Uterus (tissue), 3 donors: ENCODE measurements at regions not wholly inside any gene's neighbourhood (a gene's known extent, or its start where the extent isn't known, plus 50 kb on each side); places are given as distances from the start of the nearest gene placed in this dataset.
"Not testable (repeated sequence)": the region's sequence is repeated elsewhere in the genome, so short reads cannot be mapped to it uniquely, and the experiment has no call there.

Experiments used
- DNase-seq, 2 donors: peaks; one replicate each; pipeline ENCODE4 v3.0.0-alpha.2; 2019 to 2020
- H3K27ac ChIP-seq, 2 donors: fragments of 200-600 bp; sonication (generic); 1 replicate in 1 of 2; 2 replicates in 1 of 2; pipeline ENCODE4 v1.5.1; 2016 to 2018
- H3K27me3 ChIP-seq, 2 donors: fragments of 200-600 bp; sonication (generic); one replicate each; pipeline ENCODE4 v1.5.1; 2018 to 2019; ENCODE audit warnings: control low read depth in 1 of 2
- H3K36me3 ChIP-seq, 2 donors: fragments of 200-600 bp; sonication (generic); one replicate each; pipeline ENCODE4 v1.5.1; 2019; ENCODE audit warnings: control low read depth in 1 of 2
- H3K4me1 ChIP-seq, 2 donors: fragments of 200-600 bp; sonication (generic); one replicate each; pipeline ENCODE4 v1.5.1; 2018 to 2019; ENCODE audit warnings: control low read depth in 1 of 2
- H3K4me3 ChIP-seq, 2 donors: fragments of 200-600 bp; sonication (generic); 1 replicate in 1 of 2; 2 replicates in 1 of 2; pipeline ENCODE4 v1.5.1; 2018 to 2019; ENCODE audit warnings: mild to moderate bottlenecking in 1 of 2
- H3K9me3 ChIP-seq, 2 donors: fragments of 200-600 bp; sonication (generic); one replicate each; pipeline ENCODE4 v1.5.1; 2019; ENCODE audit warnings: control low read depth in 1 of 2
- CTCF ChIP-seq, 4 experiments: fragments of 200-600 bp in 2 of 4; fragments of 450-650 bp in 2 of 4; sonication (generic) in 2 of 4; IDR thresholded peaks; one replicate each; pipeline ENCODE4 v1.5.1; 2016 to 2019; ENCODE audit warnings: antibody characterized with exemption in 4 of 4, mild to moderate bottlenecking in 2 of 4, moderate library complexity in 1 of 4
- POLR2A ChIP-seq, 2 donors: fragments of 450-650 bp; IDR thresholded peaks; one replicate each; pipeline ENCODE4 v1.6.1; 2016; ENCODE audit warnings: antibody characterized with exemption in 2 of 2, mild to moderate bottlenecking in 1 of 2, moderate library complexity in 1 of 2
- intact Hi-C: fragments of 100-400 bp; cut with DNase I; formaldehyde crosslinking; loops from one replicate; pipeline ENCODE4 v1.15.1; 2023; ENCODE audit warnings: low total_unique reads
- donor health status: DM: yes; HTN: yes; CAD: no.

DNA sequence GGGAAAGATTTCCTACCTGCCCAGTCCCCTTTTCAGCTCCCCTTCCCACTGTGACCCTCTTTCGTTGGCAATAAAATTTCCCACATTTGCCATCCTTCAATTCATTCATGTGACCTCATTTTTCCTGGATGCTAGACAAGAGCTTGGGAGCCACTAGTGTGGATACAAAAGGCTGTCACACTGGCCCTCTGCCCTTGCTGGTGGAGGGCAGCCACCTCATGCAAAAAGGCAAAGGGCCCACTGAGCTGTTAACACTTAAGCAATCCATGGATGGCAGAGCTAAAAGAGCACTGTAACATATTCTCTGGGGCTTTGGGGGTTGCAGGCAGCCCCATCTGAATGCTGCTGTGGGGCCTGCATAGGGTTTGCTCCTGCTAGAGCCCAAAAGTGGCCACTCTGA is 315.1 kb downstream of the NEBL start:
- TF ChIP-seq POLR2A (IDR thresholded peaks at IDR 0.05) (no peak), CTCF (IDR thresholded peaks at IDR 0.05) (no peak)
- H3K27me3 ChIP-seq: no peaks in the 10 kb centered on the region
- no peaks in the 10 kb centered on the region for H3K9me3 ChIP-seq
- DNase-seq: no peak
- no peaks in the 10 kb centered on the region for H3K36me3 ChIP-seq
- no peak overlapping the region for H3K4me3 ChIP-seq
- no peak overlapping the region for H3K27ac ChIP-seq
- no peaks in the 10 kb centered on the region for H3K4me1 ChIP-seq
- intact Hi-C loops: no loop called here

DNA sequence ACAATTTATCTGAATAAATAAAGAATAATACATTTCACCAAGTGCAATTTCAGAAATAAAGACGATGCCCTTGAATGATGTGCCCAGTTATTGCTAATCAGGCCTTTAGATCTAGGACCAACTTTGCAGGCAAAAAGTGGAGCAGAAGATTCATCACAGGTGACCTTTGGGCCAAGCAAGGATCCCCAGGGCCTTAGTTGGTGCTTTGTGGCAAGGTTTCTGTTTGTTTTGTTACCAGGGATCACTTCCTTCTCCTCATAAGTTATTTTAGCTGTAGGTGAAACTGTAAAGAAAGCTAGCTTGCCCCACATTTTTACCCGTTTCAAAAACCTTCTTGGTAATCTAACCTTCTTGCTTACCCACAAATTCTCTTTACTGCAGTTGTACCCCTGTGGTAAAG is 323.2 kb downstream of the NEBL start:
- Histone ChIP-seq H3K9me3 (no peaks in the 10 kb centered on the region), H3K36me3 (no peaks in the 10 kb centered on the region), H3K4me3 (no peak overlapping the region), H3K27ac (no peak overlapping the region), H3K27me3 (no peaks in the 10 kb centered on the region), H3K4me1 (no peaks in the 10 kb centered on the region)
- TF ChIP-seq POLR2A (IDR thresholded peaks at IDR 0.05) (no peak), CTCF (IDR thresholded peaks at IDR 0.05) (no peak)
- DNase-seq: no peak
- intact Hi-C loops: no loop called here

GRCh38 chr10:20555990-20556389 is 341.1 kb downstream of the NEBL start:
- H3K4me1 ChIP-seq, H3K4me3 ChIP-seq, DNase-seq, H3K27me3 ChIP-seq, H3K9me3 ChIP-seq, H3K27ac ChIP-seq, intact Hi-C loops, H3K36me3 ChIP-seq: not testable (repeated sequence)

- H3K27ac ChIP-seq: no peak overlapping the region
- TF ChIP-seq POLR2A (IDR thresholded peaks at IDR 0.05) (no peak), CTCF (IDR thresholded peaks at IDR 0.05) (no peak)
- H3K4me1 ChIP-seq: no peaks in the 10 kb centered on the region
- intact Hi-C loops: no loop called here
- H3K27me3 ChIP-seq: no peaks in the 10 kb centered on the region
- H3K4me3 ChIP-seq: no peak overlapping the region
- H3K36me3 ChIP-seq: no peaks in the 10 kb centered on the region
- H3K9me3 ChIP-seq: no peaks in the 10 kb centered on the region
- no peak for DNase-seq
Measured at GRCh38 chr10:20552382-20552781, 344.7 kb downstream of the NEBL start.

GRCh38 chr10:20551761-20552160 is 345.4 kb downstream of the NEBL start:
- H3K9me3 ChIP-seq: no peaks in the 10 kb centered on the region
- DNase-seq: no peak
- no peaks in the 10 kb centered on the region for H3K4me1 ChIP-seq
- intact Hi-C loops: no loop called here
- H3K27ac ChIP-seq: peak overlapping the region; percentile 10 to 14
- H3K4me3 ChIP-seq: no peak overlapping the region
- no peaks in the 10 kb centered on the region for H3K36me3 ChIP-seq
- H3K27me3 ChIP-seq: no peaks in the 10 kb centered on the region
- TF ChIP-seq CTCF (IDR thresholded peaks at IDR 0.05) (no peak), POLR2A (IDR thresholded peaks at IDR 0.05) (no peak)
